ENCODE measurements at regions not wholly inside any gene's neighbourhood (a gene's known extent, or its start where the extent isn't known, plus 50 kb on each side); places are given as distances from the start of the nearest gene placed in this dataset.
"Not testable (repeated sequence)": the region's sequence is repeated elsewhere in the genome, so short reads cannot be mapped to it uniquely, and the experiment has no call there.

GRCh38 chr1:61544870-61545269 lies 180.1 kb downstream of the TM2D1 start:
- 84 to 93% methylated on average over 2 of the region's 2 CpGs for WGBS, 2 donors
- H3K4me3 ChIP-seq (ENCODE audit: low read length in 2 of 2); H3K27me3 ChIP-seq (ENCODE audit: control insufficient read depth in 1 of 2, insufficient read depth in 2 of 2, low read length in 1 of 2); ATAC-seq (ENCODE audit: low FRiP score); H3K9me3 ChIP-seq (ENCODE audit: control insufficient read depth, low read length); intact Hi-C loops (cut with DNase I); DNase-seq; H3K36me3 ChIP-seq (ENCODE audit: control insufficient read depth in 1 of 2, insufficient read depth in 2 of 2, low read length in 1 of 2); H3K27ac ChIP-seq (ENCODE audit: low read depth in 1 of 2, low read length in 2 of 2); H3K4me1 ChIP-seq (ENCODE audit: control insufficient read depth in 1 of 2, insufficient read depth in 2 of 2, low read length in 2 of 2): not testable (repeated sequence)

GRCh38 chr1:61543498-61543897 lies 181.4 kb downstream of the TM2D1 start:
- intact Hi-C loops (cut with DNase I); H3K36me3 ChIP-seq (ENCODE audit: control insufficient read depth in 1 of 2, insufficient read depth in 2 of 2, low read length in 1 of 2); H3K27ac ChIP-seq (ENCODE audit: low read depth in 1 of 2, low read length in 2 of 2); H3K27me3 ChIP-seq (ENCODE audit: control insufficient read depth in 1 of 2, insufficient read depth in 2 of 2, low read length in 1 of 2); DNase-seq; ATAC-seq (ENCODE audit: low FRiP score); H3K4me1 ChIP-seq (ENCODE audit: control insufficient read depth in 1 of 2, insufficient read depth in 2 of 2, low read length in 2 of 2); H3K4me3 ChIP-seq (ENCODE audit: low read length in 2 of 2); H3K9me3 ChIP-seq (ENCODE audit: control insufficient read depth, low read length): not testable (repeated sequence)

- intact Hi-C loops (cut with DNase I): no loop called here
- no peak for ATAC-seq (ENCODE audit: low FRiP score)
Observed at GRCh38 chr1:61539720-61540462, 185.1 kb downstream of the TM2D1 start.

GRCh38 chr1:61538228-61538627 lies 186.7 kb downstream of the TM2D1 start:
- H3K27ac ChIP-seq (ENCODE audit: low read depth in 1 of 2, low read length in 2 of 2): no peak overlapping the region
- no peaks in the 10 kb centered on the region for H3K4me1 ChIP-seq (ENCODE audit: control insufficient read depth in 1 of 2, insufficient read depth in 2 of 2, low read length in 2 of 2)
- H3K36me3 ChIP-seq (ENCODE audit: control insufficient read depth in 1 of 2, insufficient read depth in 2 of 2, low read length in 1 of 2): no peaks in the 10 kb centered on the region
- DNase-seq (peak in 1 of 2 donors; percentile 34), ATAC-seq (ENCODE audit: low FRiP score) (no peak)
- no peaks in the 10 kb centered on the region for H3K27me3 ChIP-seq (ENCODE audit: control insufficient read depth in 1 of 2, insufficient read depth in 2 of 2, low read length in 1 of 2)
- intact Hi-C loops (cut with DNase I): no loop called here
- H3K9me3 ChIP-seq (ENCODE audit: control insufficient read depth, low read length): no peaks in the 10 kb centered on the region
- WGBS, 2 donors: 87 to 89% methylated on average over 4 of the region's 4 CpGs
- H3K4me3 ChIP-seq (ENCODE audit: low read length in 2 of 2): no peak overlapping the region

More at GRCh38 chr1:61539720-61540462, 185.1 kb downstream of the TM2D1 start:
- WGBS, 2 donors: 91 to 93% methylated on average over 12 of the region's 12 CpGs
- H3K27me3 ChIP-seq (ENCODE audit: control insufficient read depth in 1 of 2, insufficient read depth in 2 of 2, low read length in 1 of 2): no peaks in the 10 kb centered on the region
- DNase-seq: no peak
- no peaks in the 10 kb centered on the region for H3K9me3 ChIP-seq (ENCODE audit: control insufficient read depth, low read length)
- H3K27ac ChIP-seq (ENCODE audit: low read depth in 1 of 2, low read length in 2 of 2): no peak overlapping the region
- no peaks in the 10 kb centered on the region for H3K36me3 ChIP-seq (ENCODE audit: control insufficient read depth in 1 of 2, insufficient read depth in 2 of 2, low read length in 1 of 2)
- no peak overlapping the region for H3K4me3 ChIP-seq (ENCODE audit: low read length in 2 of 2)
- no peaks in the 10 kb centered on the region for H3K4me1 ChIP-seq (ENCODE audit: control insufficient read depth in 1 of 2, insufficient read depth in 2 of 2, low read length in 2 of 2)

- no peak for ATAC-seq (ENCODE audit: low FRiP score)
- intact Hi-C loops (cut with DNase I): no loop called here
- Histone ChIP-seq H3K4me3 (ENCODE audit: low read length in 2 of 2) (no peak overlapping the region), H3K4me1 (ENCODE audit: control insufficient read depth in 1 of 2, insufficient read depth in 2 of 2, low read length in 2 of 2) (no peaks in the 10 kb centered on the region), H3K9me3 (ENCODE audit: control insufficient read depth, low read length) (no peaks in the 10 kb centered on the region), H3K27ac (ENCODE audit: low read depth in 1 of 2, low read length in 2 of 2) (no peak overlapping the region), H3K27me3 (ENCODE audit: control insufficient read depth in 1 of 2, insufficient read depth in 2 of 2, low read length in 1 of 2) (no peaks in the 10 kb centered on the region), H3K36me3 (ENCODE audit: control insufficient read depth in 1 of 2, insufficient read depth in 2 of 2, low read length in 1 of 2) (no peaks in the 10 kb centered on the region)
- WGBS, 2 donors: 73 to 78% methylated on average over 3 of the region's 3 CpGs
- DNase-seq: no peak
Observed at GRCh38 chr1:61536174-61537108, 188.5 kb downstream of the TM2D1 start.

- Histone ChIP-seq H3K27me3 (ENCODE audit: control insufficient read depth in 1 of 2, insufficient read depth in 2 of 2, low read length in 1 of 2) (no peaks in the 10 kb centered on the region), H3K9me3 (ENCODE audit: control insufficient read depth, low read length) (no peaks in the 10 kb centered on the region), H3K36me3 (ENCODE audit: control insufficient read depth in 1 of 2, insufficient read depth in 2 of 2, low read length in 1 of 2) (no peaks in the 10 kb centered on the region), H3K27ac (ENCODE audit: low read depth in 1 of 2, low read length in 2 of 2) (no peak overlapping the region), H3K4me1 (ENCODE audit: control insufficient read depth in 1 of 2, insufficient read depth in 2 of 2, low read length in 2 of 2) (no peaks in the 10 kb centered on the region), H3K4me3 (ENCODE audit: low read length in 2 of 2) (no peak overlapping the region)
- whole genome bisulfite sequencing, 2 donors: 90 to 99% methylated on average over 1 of the region's 1 CpG
- intact Hi-C loops (cut with DNase I): no loop called here
- no peak for DNase-seq
- ATAC-seq (ENCODE audit: low FRiP score): no peak
Observed at GRCh38 chr1:61534847-61535246, 190.1 kb downstream of the TM2D1 start.

- 72 to 74% methylated on average over 1 of the region's 1 CpG for WGBS, 2 donors
- Histone ChIP-seq H3K27me3 (ENCODE audit: control insufficient read depth in 1 of 2, insufficient read depth in 2 of 2, low read length in 1 of 2) (no peaks in the 10 kb centered on the region), H3K9me3 (ENCODE audit: control insufficient read depth, low read length) (no peaks in the 10 kb centered on the region), H3K27ac (ENCODE audit: low read depth in 1 of 2, low read length in 2 of 2) (no peak overlapping the region), H3K4me1 (ENCODE audit: control insufficient read depth in 1 of 2, insufficient read depth in 2 of 2, low read length in 2 of 2) (no peaks in the 10 kb centered on the region), H3K4me3 (ENCODE audit: low read length in 2 of 2) (no peak overlapping the region), H3K36me3 (ENCODE audit: control insufficient read depth in 1 of 2, insufficient read depth in 2 of 2, low read length in 1 of 2) (no peaks in the 10 kb centered on the region)
- no peak for ATAC-seq (ENCODE audit: low FRiP score)
- no peak for DNase-seq
- intact Hi-C loops (cut with DNase I): no loop called here
Observed at GRCh38 chr1:61533546-61533945, 191.4 kb downstream of the TM2D1 start.

- ATAC-seq (ENCODE audit: low FRiP score): no peak
- Histone ChIP-seq H3K27me3 (ENCODE audit: control insufficient read depth in 1 of 2, insufficient read depth in 2 of 2, low read length in 1 of 2) (no peaks in the 10 kb centered on the region), H3K36me3 (ENCODE audit: control insufficient read depth in 1 of 2, insufficient read depth in 2 of 2, low read length in 1 of 2) (no peaks in the 10 kb centered on the region), H3K4me1 (ENCODE audit: control insufficient read depth in 1 of 2, insufficient read depth in 2 of 2, low read length in 2 of 2) (no peaks in the 10 kb centered on the region), H3K9me3 (ENCODE audit: control insufficient read depth, low read length) (no peaks in the 10 kb centered on the region), H3K4me3 (ENCODE audit: low read length in 2 of 2) (no peak overlapping the region), H3K27ac (ENCODE audit: low read depth in 1 of 2, low read length in 2 of 2) (no peak overlapping the region)
- 72 to 78% methylated on average over 2 of the region's 2 CpGs for WGBS, 2 donors
- DNase-seq: no peak
- intact Hi-C loops (cut with DNase I): no loop called here
Observed at GRCh38 chr1:61531716-61532115, 193.2 kb downstream of the TM2D1 start.
